ENCODE measurements at regions not wholly inside any gene's neighbourhood (a gene's known extent, or its start where the extent isn't known, plus 50 kb on each side); places are given as distances from the start of the nearest gene placed in this dataset.
"Not testable (repeated sequence)": the region's sequence is repeated elsewhere in the genome, so short reads cannot be mapped to it uniquely, and the experiment has no call there.

DNA sequence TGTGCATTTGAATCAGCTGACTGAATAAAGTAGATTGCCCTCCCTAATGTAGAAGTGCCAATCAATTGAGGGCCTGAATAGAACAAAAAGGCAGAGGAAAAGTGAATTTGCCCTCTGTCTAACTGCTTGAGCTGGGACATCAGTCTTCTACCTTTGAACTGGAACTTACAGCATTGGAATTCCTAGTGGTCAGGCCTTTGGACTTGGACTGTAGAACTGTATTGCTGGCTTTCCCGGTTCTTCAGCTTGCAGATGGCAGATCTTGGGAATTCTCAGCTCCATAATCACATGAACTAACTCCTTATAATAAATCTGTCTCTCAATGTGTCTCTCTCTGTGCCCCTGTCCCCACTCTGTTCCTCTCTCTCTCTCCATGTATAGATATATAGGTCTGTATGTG is 64.8 kb downstream of the TRIM43 start:
- not testable (repeated sequence) for TF ChIP-seq CTCF (IDR thresholded peaks at IDR 0.05; ENCODE audit: insufficient read depth, low read length, poor library complexity, severe bottlenecking); EZH2phosphoT487 (conservative IDR thresholded peaks at IDR 0.05; ENCODE audit: low read length)
